ENCODE measurements at regions not wholly inside any gene's neighbourhood (a gene's known extent, or its start where the extent isn't known, plus 50 kb on each side); places are given as distances from the start of the nearest gene placed in this dataset.

GRCh38 chr6:23106951-23107350, 537.6 kb downstream of the HDGFL1 start:
- TF ChIP-seq CTCF (IDR thresholded peaks at IDR 0.05; ENCODE audit: low read depth, low read length, poor library complexity, severe bottlenecking) = no peak
- TF ChIP-seq EZH2phosphoT487 (IDR thresholded peaks at IDR 0.05; ENCODE audit: borderline replicate concordance, low read length) = no peak

All from DOHH2 (cell line).